Mesendoderm (in vitro differentiated cells): ENCODE measurements at regions not wholly inside any gene's neighbourhood (a gene's known extent, or its start where the extent isn't known, plus 50 kb on each side); places are given as distances from the start of the nearest gene placed in this dataset.

ENCODE experiments used
- DNase-seq: peaks from one replicate; pipeline ENCODE4 v3.0.0; 2013
- H2AK5ac ChIP-seq: 2 replicates; pipeline ENCODE4 v1.6.1; 2013; ENCODE audit warnings: low read length, inconsistent platforms
- H2BK120ac ChIP-seq: 2 replicates; pipeline ENCODE4 v1.6.1; 2013; ENCODE audit warnings: low read depth, mild to moderate bottlenecking, low read length, moderate library complexity, mixed read lengths
- H2BK15ac ChIP-seq: replicated peaks from 2 replicates; pipeline ENCODE4 v1.6.1; 2013; ENCODE audit warnings: low read depth, mild to moderate bottlenecking, moderate library complexity
- H2BK5ac ChIP-seq: 2 replicates; pipeline ENCODE4 v1.6.1; 2013; ENCODE audit warnings: low read length, inconsistent platforms
- H3K18ac ChIP-seq: 2 replicates; pipeline ENCODE4 v1.6.1; 2013; ENCODE audit warnings: mild to moderate bottlenecking, low read length, mixed read lengths
- H3K23ac ChIP-seq: one replicate; pipeline ENCODE4 v1.6.1; 2013; ENCODE audit warnings: low read length
- H3K27ac ChIP-seq: 2 replicates; pipeline ENCODE4 v1.5.1; 2013; ENCODE audit warnings: low read depth, mild to moderate bottlenecking, inconsistent platforms, low read length, moderate library complexity
- H3K27me3 ChIP-seq: 2 replicates; pipeline ENCODE4 v1.6.1; 2013; ENCODE audit warnings: low read length, control low read depth, mild to moderate bottlenecking, inconsistent platforms; ENCODE audit not compliant: insufficient read depth, poor library complexity
- H3K36me3 ChIP-seq: 2 replicates; pipeline ENCODE4 v1.6.1; 2013; ENCODE audit warnings: low read length, inconsistent platforms; ENCODE audit not compliant: control insufficient read depth, insufficient read depth
- H3K4ac ChIP-seq: one replicate; pipeline ENCODE4 v1.6.1; 2013; ENCODE audit warnings: low read depth, mild to moderate bottlenecking, low read length, moderate library complexity
- H3K4me1 ChIP-seq: 2 replicates; pipeline ENCODE4 v1.6.1; 2013; ENCODE audit warnings: low read depth, low read length, inconsistent platforms; ENCODE audit not compliant: control insufficient read depth
- H3K4me2 ChIP-seq: 2 replicates; pipeline ENCODE4 v1.6.1; 2013; ENCODE audit warnings: low read length
- H3K4me3 ChIP-seq: 2 replicates; pipeline ENCODE4 v1.5.1; 2013; ENCODE audit warnings: mild to moderate bottlenecking, low read length
- H3K56ac ChIP-seq: one replicate; pipeline ENCODE4 v1.6.1; 2013; ENCODE audit warnings: low read length
- H3K79me1 ChIP-seq: 2 replicates; pipeline ENCODE4 v1.6.1; 2013; ENCODE audit warnings: low read length, inconsistent platforms
- H3K79me2 ChIP-seq: 2 replicates; pipeline ENCODE4 v1.6.1; 2013; ENCODE audit warnings: mild to moderate bottlenecking, low read length; ENCODE audit not compliant: control insufficient read depth, insufficient read depth
- H3K9ac ChIP-seq: 2 replicates; pipeline ENCODE4 v1.6.1; 2013; ENCODE audit warnings: low read length, inconsistent platforms
- H4K5ac ChIP-seq: one replicate; pipeline ENCODE4 v1.6.1; 2013; ENCODE audit warnings: low read length
- H4K8ac ChIP-seq: one replicate; pipeline ENCODE4 v1.6.1; 2013; ENCODE audit warnings: low read depth, mild to moderate bottlenecking, control low read depth, low read length, moderate library complexity
- WGBS: extraction: QIAGEN DNeasy Blood & Tissue Kit; methylation state at CpG from one replicate; pipeline ENCODE4 v1.1.7; 2013; ENCODE audit warnings: low lambda C conversion rate, missing lambda C conversion rate; ENCODE audit not compliant: insufficient coverage; ENCODE audit errors: extremely low coverage; 5-methylcytosine and 5-hydroxymethylcytosine counted together

- Histone ChIP-seq H3K4me3 (no peak overlapping the region), H2BK5ac (no peak overlapping the region), H3K9ac (no peak overlapping the region), H3K23ac (no peak overlapping the region), H3K36me3 (no peaks in the 10 kb centered on the region), H3K27ac (no peak overlapping the region), H3K79me1 (no peaks in the 10 kb centered on the region), H3K79me2 (no peaks in the 10 kb centered on the region), H3K27me3 (no peaks in the 10 kb centered on the region), H3K4ac (no peak overlapping the region), H2BK15ac (no peak overlapping the region), H3K4me2 (no peak overlapping the region), H4K5ac (no peak overlapping the region), H3K56ac (no peak overlapping the region), H3K18ac (no peak overlapping the region), H3K4me1 (no peaks in the 10 kb centered on the region), H2AK5ac (no peak overlapping the region), H4K8ac (no peak overlapping the region), H2BK120ac (no peak overlapping the region)
- WGBS = no CpG with 5 or more reads among the region's 14 CpGs
- no peak for DNase-seq
Observed at GRCh38 chr3:197425485-197426120, 127.2 kb upstream of the DLG1 start.

GRCh38 chr3:197424674-197425484, 126.5 kb upstream of the DLG1 start:
- no peak overlapping the region for H3K56ac ChIP-seq
- H3K4me2 ChIP-seq = no peak overlapping the region
- no CpG with 5 or more reads among the region's 14 CpGs for WGBS
- H4K8ac ChIP-seq = no peak overlapping the region
- no peaks in the 10 kb centered on the region for H3K27me3 ChIP-seq
- H3K4me3 ChIP-seq = no peak overlapping the region
- H3K36me3 ChIP-seq = no peaks in the 10 kb centered on the region
- H3K4ac ChIP-seq = no peak overlapping the region
- no peak overlapping the region for H4K5ac ChIP-seq
- no peaks in the 10 kb centered on the region for H3K79me1 ChIP-seq
- H3K79me2 ChIP-seq = no peaks in the 10 kb centered on the region
- H2BK120ac ChIP-seq = no peak overlapping the region
- H3K18ac ChIP-seq = no peak overlapping the region
- DNase-seq = no peak
- H2BK15ac ChIP-seq = no peak overlapping the region
- H2AK5ac ChIP-seq = no peak overlapping the region
- H3K9ac ChIP-seq = no peak overlapping the region
- H3K27ac ChIP-seq = no peak overlapping the region
- H3K4me1 ChIP-seq = no peaks in the 10 kb centered on the region
- no peak overlapping the region for H3K23ac ChIP-seq
- H2BK5ac ChIP-seq = no peak overlapping the region

- H4K8ac ChIP-seq = no peak overlapping the region
- no peak overlapping the region for H3K56ac ChIP-seq
- H3K4ac ChIP-seq = no peak overlapping the region
- H2BK5ac ChIP-seq = no peak overlapping the region
- no peaks in the 10 kb centered on the region for H3K27me3 ChIP-seq
- H3K79me1 ChIP-seq = no peaks in the 10 kb centered on the region
- no peak overlapping the region for H2BK15ac ChIP-seq
- no peak overlapping the region for H3K27ac ChIP-seq
- H4K5ac ChIP-seq = no peak overlapping the region
- H3K18ac ChIP-seq = no peak overlapping the region
- no peak overlapping the region for H2AK5ac ChIP-seq
- H3K4me3 ChIP-seq = no peak overlapping the region
- H3K4me1 ChIP-seq = no peaks in the 10 kb centered on the region
- no peak overlapping the region for H3K9ac ChIP-seq
- no peak overlapping the region for H3K23ac ChIP-seq
- DNase-seq = no peak
- H3K79me2 ChIP-seq = no peaks in the 10 kb centered on the region
- no peak overlapping the region for H2BK120ac ChIP-seq
- WGBS = no CpG with 5 or more reads among the region's 11 CpGs
- no peaks in the 10 kb centered on the region for H3K36me3 ChIP-seq
- no peak overlapping the region for H3K4me2 ChIP-seq
Observed at GRCh38 chr3:197424266-197424665, 125.9 kb upstream of the DLG1 start.

GRCh38 chr3:197423376-197423775, 125.0 kb upstream of the DLG1 start:
- WGBS = no CpG with 5 or more reads among the region's 11 CpGs
- DNase-seq = no peak
- no peaks in the 10 kb centered on the region for H3K79me1 ChIP-seq
- no peak overlapping the region for H3K56ac ChIP-seq
- no peak overlapping the region for H3K4me2 ChIP-seq
- H2BK15ac ChIP-seq = no peak overlapping the region
- no peak overlapping the region for H3K18ac ChIP-seq
- H2AK5ac ChIP-seq = no peak overlapping the region
- H2BK120ac ChIP-seq = no peak overlapping the region
- no peak overlapping the region for H4K8ac ChIP-seq
- no peak overlapping the region for H3K4ac ChIP-seq
- H3K4me3 ChIP-seq = no peak overlapping the region
- no peaks in the 10 kb centered on the region for H3K4me1 ChIP-seq
- no peak overlapping the region for H3K27ac ChIP-seq
- H3K23ac ChIP-seq = no peak overlapping the region
- H2BK5ac ChIP-seq = no peak overlapping the region
- H3K27me3 ChIP-seq = no peaks in the 10 kb centered on the region
- no peak overlapping the region for H3K9ac ChIP-seq
- no peak overlapping the region for H4K5ac ChIP-seq
- H3K79me2 ChIP-seq = no peaks in the 10 kb centered on the region
- H3K36me3 ChIP-seq = no peaks in the 10 kb centered on the region

GRCh38 chr3:197422506-197422905, 124.1 kb upstream of the DLG1 start:
- H3K9ac ChIP-seq = no peak overlapping the region
- H3K4me2 ChIP-seq = no peak overlapping the region
- no peaks in the 10 kb centered on the region for H3K79me1 ChIP-seq
- no peak overlapping the region for H3K4me3 ChIP-seq
- H3K23ac ChIP-seq = no peak overlapping the region
- H4K8ac ChIP-seq = no peak overlapping the region
- no peaks in the 10 kb centered on the region for H3K79me2 ChIP-seq
- no CpG with 5 or more reads among the region's 7 CpGs for WGBS
- DNase-seq = no peak
- no peaks in the 10 kb centered on the region for H3K36me3 ChIP-seq
- H4K5ac ChIP-seq = no peak overlapping the region
- no peak overlapping the region for H3K4ac ChIP-seq
- no peak overlapping the region for H2BK15ac ChIP-seq
- no peak overlapping the region for H3K27ac ChIP-seq
- no peaks in the 10 kb centered on the region for H3K27me3 ChIP-seq
- H3K4me1 ChIP-seq = peaks cover 4% of the 10 kb centered on the region
- no peak overlapping the region for H2AK5ac ChIP-seq
- H2BK5ac ChIP-seq = no peak overlapping the region
- H3K18ac ChIP-seq = no peak overlapping the region
- H2BK120ac ChIP-seq = no peak overlapping the region
- no peak overlapping the region for H3K56ac ChIP-seq
